ENCODE measurements at regions not wholly inside any gene's neighbourhood (a gene's known extent, or its start where the extent isn't known, plus 50 kb on each side); places are given as distances from the start of the nearest gene placed in this dataset.

- TF ChIP-seq CTCF (IDR thresholded peaks at IDR 0.05; ENCODE audit: insufficient read depth, low read length) (no peak), GABPA (IDR thresholded peaks at IDR 0.05; ENCODE audit: low read depth) (no peak), POLR2AphosphoS5 (IDR thresholded peaks at IDR 0.05; ENCODE audit: low read depth) (no peak)
Observed at GRCh38 chr2:13050764-13051163, 334.0 kb downstream of the TRIB2 start.
